Ascending aorta (tissue), 2 donors: ENCODE measurements at regions not wholly inside any gene's neighbourhood (a gene's known extent, or its start where the extent isn't known, plus 50 kb on each side); places are given as distances from the start of the nearest gene placed in this dataset.

Experiments used
- DNase-seq, 2 donors: peaks; one replicate each; pipeline ENCODE4 v3.0.0-alpha.2; 2019; ENCODE audit warnings: low spot score in 2 of 2
- H3K27ac ChIP-seq, 2 donors: fragments of 200-600 bp; sonication (generic); one replicate each; pipeline ENCODE4 v1.5.1; 2016 to 2017; ENCODE audit warnings: mild to moderate bottlenecking in 1 of 2
- H3K27me3 ChIP-seq: fragments of 200-600 bp; sonication (generic); one replicate; pipeline ENCODE4 v1.5.1; 2017
- H3K36me3 ChIP-seq, 2 donors: fragments of 200-600 bp; sonication (generic); one replicate each; pipeline ENCODE4 v1.5.1; 2016
- H3K4me1 ChIP-seq, 2 donors: fragments of 200-600 bp; sonication (generic); one replicate each; pipeline ENCODE4 v1.5.1; 2016 to 2017; ENCODE audit warnings: mild to moderate bottlenecking in 1 of 2
- H3K4me3 ChIP-seq, 2 donors: fragments of 200-600 bp; sonication (generic); one replicate each; pipeline ENCODE4 v1.5.1; 2016 to 2017; ENCODE audit warnings: mild to moderate bottlenecking in 1 of 2
- H3K9me3 ChIP-seq, 2 donors: fragments of 200-600 bp; sonication (generic); one replicate each; pipeline ENCODE4 v1.5.1; 2016
- intact Hi-C: fragments of 100-400 bp; cut with DNase I; formaldehyde crosslinking; loops from one replicate; pipeline ENCODE4 v1.15.1; 2023
- TF ChIP-seq, protein P1 (sequence below), 3 experiments: fragments of 200-600 bp in 2 of 3; fragments of 450-650 bp in 1 of 3; sonication (generic) in 2 of 3; IDR thresholded peaks; one replicate each; pipeline ENCODE4 v1.5.1; 2016 to 2019; ENCODE audit warnings: antibody characterized with exemption in 3 of 3, mild to moderate bottlenecking in 1 of 3, moderate library complexity in 1 of 3

GRCh38 chr5:2036885-2037284, 154.2 kb upstream of the IRX4 start:
- Histone ChIP-seq H3K27ac (no peak overlapping the region), H3K27me3 (no peaks in the 10 kb centered on the region), H3K36me3 (no peaks in the 10 kb centered on the region), H3K4me3 (no peak overlapping the region), H3K4me1 (peaks cover 0 to 2% of the 10 kb centered on the region in 2 donors), H3K9me3 (no peaks in the 10 kb centered on the region)
- intact Hi-C loops = no loop called here
- DNase-seq = no peak
- TF ChIP-seq, protein P1, sequence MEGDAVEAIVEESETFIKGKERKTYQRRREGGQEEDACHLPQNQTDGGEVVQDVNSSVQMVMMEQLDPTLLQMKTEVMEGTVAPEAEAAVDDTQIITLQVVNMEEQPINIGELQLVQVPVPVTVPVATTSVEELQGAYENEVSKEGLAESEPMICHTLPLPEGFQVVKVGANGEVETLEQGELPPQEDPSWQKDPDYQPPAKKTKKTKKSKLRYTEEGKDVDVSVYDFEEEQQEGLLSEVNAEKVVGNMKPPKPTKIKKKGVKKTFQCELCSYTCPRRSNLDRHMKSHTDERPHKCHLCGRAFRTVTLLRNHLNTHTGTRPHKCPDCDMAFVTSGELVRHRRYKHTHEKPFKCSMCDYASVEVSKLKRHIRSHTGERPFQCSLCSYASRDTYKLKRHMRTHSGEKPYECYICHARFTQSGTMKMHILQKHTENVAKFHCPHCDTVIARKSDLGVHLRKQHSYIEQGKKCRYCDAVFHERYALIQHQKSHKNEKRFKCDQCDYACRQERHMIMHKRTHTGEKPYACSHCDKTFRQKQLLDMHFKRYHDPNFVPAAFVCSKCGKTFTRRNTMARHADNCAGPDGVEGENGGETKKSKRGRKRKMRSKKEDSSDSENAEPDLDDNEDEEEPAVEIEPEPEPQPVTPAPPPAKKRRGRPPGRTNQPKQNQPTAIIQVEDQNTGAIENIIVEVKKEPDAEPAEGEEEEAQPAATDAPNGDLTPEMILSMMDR (IDR thresholded peaks at IDR 0.05) = no peak

- H3K4me1 ChIP-seq = no peaks in the 10 kb centered on the region
- no peaks in the 10 kb centered on the region for H3K27me3 ChIP-seq
- no peak overlapping the region for H3K27ac ChIP-seq
- no peaks in the 10 kb centered on the region for H3K36me3 ChIP-seq
- intact Hi-C loops = no loop called here
- DNase-seq = no peak
- no peaks in the 10 kb centered on the region for H3K9me3 ChIP-seq
- TF ChIP-seq, protein P1 (IDR thresholded peaks at IDR 0.05) = no peak
- no peak overlapping the region for H3K4me3 ChIP-seq
Measured at GRCh38 chr5:2032432-2032831, 149.7 kb upstream of the IRX4 start.

DNA sequence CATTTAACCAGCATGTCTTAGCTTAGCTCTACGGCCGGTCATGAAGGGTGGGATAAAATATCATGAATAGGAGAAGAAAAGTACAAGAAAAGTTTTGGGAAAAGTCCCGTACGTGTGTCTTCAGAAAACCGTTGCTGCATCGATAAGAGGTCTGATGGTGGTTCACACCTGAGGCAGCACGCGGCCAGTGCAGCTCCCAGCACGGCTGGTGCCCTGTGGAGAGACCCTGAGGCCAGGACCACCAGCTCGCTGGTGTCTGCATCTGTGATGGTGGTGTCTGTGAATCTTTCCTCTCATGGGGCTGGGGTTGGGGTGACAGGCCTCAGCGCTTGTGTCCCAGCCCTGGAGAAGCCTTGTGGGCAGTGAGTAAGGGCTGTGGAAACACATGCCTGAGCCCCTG, 148.9 kb upstream of the IRX4 start:
- intact Hi-C loops = no loop called here
- Histone ChIP-seq H3K4me3 (no peak overlapping the region), H3K36me3 (no peaks in the 10 kb centered on the region), H3K27ac (no peak overlapping the region), H3K4me1 (no peaks in the 10 kb centered on the region), H3K27me3 (no peaks in the 10 kb centered on the region), H3K9me3 (no peaks in the 10 kb centered on the region)
- TF ChIP-seq, protein P1 (IDR thresholded peaks at IDR 0.05) = no peak
- no peak for DNase-seq

GRCh38 chr5:2030131-2030530, 147.4 kb upstream of the IRX4 start:
- no peaks in the 10 kb centered on the region for H3K9me3 ChIP-seq
- no peak overlapping the region for H3K27ac ChIP-seq
- intact Hi-C loops = no loop called here
- TF ChIP-seq, protein P1 (IDR thresholded peaks at IDR 0.05) = no peak
- H3K4me1 ChIP-seq = no peaks in the 10 kb centered on the region
- H3K27me3 ChIP-seq = no peaks in the 10 kb centered on the region
- DNase-seq = no peak
- H3K36me3 ChIP-seq = no peaks in the 10 kb centered on the region
- H3K4me3 ChIP-seq = no peak overlapping the region

DNA sequence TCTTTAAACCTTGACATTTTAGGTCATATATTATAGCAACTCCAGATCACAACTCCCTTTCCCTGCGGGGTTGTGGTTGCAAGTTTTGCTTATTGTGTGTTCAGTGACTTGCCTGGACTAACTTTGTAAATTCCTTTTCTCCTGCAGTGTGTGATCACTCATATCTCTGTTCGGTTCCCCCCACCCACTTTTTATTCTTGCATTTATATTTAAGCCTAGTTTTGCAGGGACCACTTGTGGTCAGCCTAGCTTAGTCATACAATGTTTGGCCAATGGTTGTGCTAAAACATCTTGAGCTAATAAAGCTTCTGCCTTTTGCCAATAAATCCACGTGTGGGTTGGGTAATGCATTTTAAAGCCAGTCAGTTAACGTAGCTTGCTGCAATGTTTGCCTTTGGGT, 146.5 kb upstream of the IRX4 start:
- no peak overlapping the region for H3K27ac ChIP-seq

More for the DNA sequence above, 146.5 kb upstream of the IRX4 start:
- TF ChIP-seq, protein P1 (IDR thresholded peaks at IDR 0.05) = no peak
- intact Hi-C loops = no loop called here
- no peak for DNase-seq
- H3K9me3 ChIP-seq = no peaks in the 10 kb centered on the region
- no peaks in the 10 kb centered on the region for H3K36me3 ChIP-seq
- no peak overlapping the region for H3K4me3 ChIP-seq
- no peaks in the 10 kb centered on the region for H3K4me1 ChIP-seq
- H3K27me3 ChIP-seq = no peaks in the 10 kb centered on the region
